T-helper 1 cell (primary cell): ENCODE measurements at regions not wholly inside any gene's neighbourhood (a gene's known extent, or its start where the extent isn't known, plus 50 kb on each side); places are given as distances from the start of the nearest gene placed in this dataset.
"Not testable (repeated sequence)": the region's sequence is repeated elsewhere in the genome, so short reads cannot be mapped to it uniquely, and the experiment has no call there.

Source experiments
- DNase-seq, 5 donors: peaks; one replicate each; pipeline ENCODE4 v3.0.0-alpha.2; 2012 to 2020

- no peak for DNase-seq
Measured at GRCh38 chr9:25850803-25851202, 172.6 kb upstream of the TUSC1 start.

GRCh38 chr9:25845867-25846266, 167.6 kb upstream of the TUSC1 start:
- no peak for DNase-seq

GRCh38 chr9:25830381-25830780, 152.1 kb upstream of the TUSC1 start:
- no peak for DNase-seq

GRCh38 chr9:25827626-25828025, 149.4 kb upstream of the TUSC1 start:
- DNase-seq: no peak

- DNase-seq: no peak
Measured at GRCh38 chr9:25816439-25816838, 138.2 kb upstream of the TUSC1 start.

GRCh38 chr9:25814023-25814422, 135.8 kb upstream of the TUSC1 start:
- DNase-seq: no peak

- no peak for DNase-seq
Measured at GRCh38 chr9:25813478-25813877, 135.2 kb upstream of the TUSC1 start.

- DNase-seq: no peak
Measured at GRCh38 chr9:25808554-25808953, 130.3 kb upstream of the TUSC1 start.

GRCh38 chr9:25804856-25805255, 126.6 kb upstream of the TUSC1 start:
- no peak for DNase-seq

GRCh38 chr9:25801989-25802388, 123.7 kb upstream of the TUSC1 start:
- DNase-seq: not testable (repeated sequence)

GRCh38 chr9:25773805-25774204, 95.6 kb upstream of the TUSC1 start:
- no peak for DNase-seq

GRCh38 chr9:25755951-25756350, 77.7 kb upstream of the TUSC1 start:
- DNase-seq: no peak

GRCh38 chr9:25752398-25752797, 74.2 kb upstream of the TUSC1 start:
- no peak for DNase-seq

- DNase-seq: no peak
Measured at GRCh38 chr9:25742256-25742655, 64.0 kb upstream of the TUSC1 start.

GRCh38 chr9:25733336-25733982, 55.2 kb upstream of the TUSC1 start:
- DNase-seq: no peak

- DNase-seq: not testable (repeated sequence)
Measured at GRCh38 chr9:25731895-25732794, 53.9 kb upstream of the TUSC1 start.
